OCI-LY7 (cell line): ENCODE measurements at regions not wholly inside any gene's neighbourhood (a gene's known extent, or its start where the extent isn't known, plus 50 kb on each side); places are given as distances from the start of the nearest gene placed in this dataset.
A peak's percentile ranks its signal among the peaks of the same experiment; 100 is the strongest.

Source experiments
- BruUV-seq: library from RNA; stranded (reverse); fragments of 400-500 nt; replicated peaks from 2 replicates; lab custom pipeline; 2021; lab: Mats Ljungman, UMichigan
- CTCF ChIA-PET: fragments of 300-600 bp; sonication (Branson Sonifier 250); formaldehyde crosslinking; loops from one replicate; lab custom pipeline; 2022; ENCODE audit warnings: antibody characterized with exemption; ENCODE audit not compliant: unreplicated experiment; lab: Charles Lee
- POLR2A ChIA-PET: fragments of 300-600 bp; sonication (Branson Sonifier 250); formaldehyde crosslinking; loops from one replicate; lab custom pipeline; 2022; ENCODE audit warnings: antibody characterized with exemption; lab: Charles Lee
- DNase-seq: peaks from one replicate; pipeline ENCODE4 v3.0.0-alpha.2; 2015; ENCODE audit warnings: low spot score
- H2AFZ ChIP-seq: fragments of 200-600 bp; sonication (generic), shearing (Covaris generic); 2 replicates; pipeline ENCODE4 v1.6.1; 2014; ENCODE audit warnings: mild to moderate bottlenecking, antibody characterized with exemption, low read length, moderate library complexity
- H3K27ac ChIP-seq: fragments of 200-600 bp; sonication (generic); 2 replicates; pipeline ENCODE4 v1.5.1; 2014; ENCODE audit warnings: mixed run types, low read depth, mild to moderate bottlenecking, moderate library complexity, low read length, inconsistent platforms; ENCODE audit not compliant: poor library complexity, severe bottlenecking
- H3K36me3 ChIP-seq: fragments of 200-600 bp; sonication (generic); 2 replicates; pipeline ENCODE4 v1.6.1; 2014; ENCODE audit warnings: mild to moderate bottlenecking, antibody characterized with exemption, low read length, moderate library complexity, mixed read lengths; ENCODE audit not compliant: insufficient read depth
- H3K4me1 ChIP-seq: fragments of 200-600 bp; sonication (generic); 2 replicates; pipeline ENCODE4 v1.5.1; 2014; ENCODE audit warnings: mild to moderate bottlenecking, low read length; ENCODE audit not compliant: insufficient read depth, poor library complexity, severe bottlenecking
- H3K4me2 ChIP-seq: fragments of 200-600 bp; sonication (generic); 2 replicates; pipeline ENCODE4 v1.6.1; 2014; ENCODE audit warnings: mild to moderate bottlenecking, low read length
- H3K4me3 ChIP-seq: fragments of 200-600 bp; sonication (generic); 2 replicates; pipeline ENCODE4 v1.5.1; 2014; ENCODE audit warnings: mild to moderate bottlenecking, low read depth, low read length; ENCODE audit not compliant: poor library complexity, severe bottlenecking
- H3K79me2 ChIP-seq: fragments of 200-600 bp; sonication (generic); 2 replicates; pipeline ENCODE4 v1.6.1; 2016; ENCODE audit warnings: low read depth, mild to moderate bottlenecking, low read length, moderate library complexity, mixed read lengths; ENCODE audit not compliant: insufficient read depth
- H3K9me2 ChIP-seq: fragments of 200-600 bp; sonication (generic); 2 replicates; pipeline ENCODE4 v1.6.1; 2016; ENCODE audit warnings: mild to moderate bottlenecking, low read length, mixed read lengths; ENCODE audit not compliant: insufficient read depth
- H3K9me3 ChIP-seq: fragments of 200-600 bp; sonication (generic); 2 replicates; pipeline ENCODE4 v1.6.1; 2014; ENCODE audit warnings: mild to moderate bottlenecking, mixed run types, low read length, mixed read lengths
- H4K20me1 ChIP-seq: fragments of 200-600 bp; sonication (generic); 2 replicates; pipeline ENCODE4 v1.6.1; 2014; ENCODE audit warnings: mild to moderate bottlenecking, antibody characterized with exemption, low read length, moderate library complexity, mixed read lengths; ENCODE audit not compliant: insufficient read depth
- EZH2phosphoT487 ChIP-seq: fragments of 200-600 bp; sonication (generic); IDR thresholded peaks from 2 replicates; pipeline ENCODE4 v1.6.1; 2018; ENCODE audit warnings: low read depth, borderline replicate concordance, mild to moderate bottlenecking, mixed run types, antibody characterized with exemption, low read length, moderate library complexity, mixed read lengths
- intact Hi-C: fragments of 100-400 bp; cut with micrococcal nuclease; formaldehyde crosslinking; loops from one replicate; pipeline ENCODE4 v1.10.0; 2022; ENCODE audit not compliant: unreplicated experiment
- TF ChIP-seq, protein P1 (sequence below): fragments of 200-600 bp; sonication (generic); conservative IDR thresholded peaks from 2 replicates; pipeline ENCODE4 v1.5.1; 2014; ENCODE audit warnings: mild to moderate bottlenecking, antibody characterized with exemption, low read length, moderate library complexity, mixed read lengths

DNA sequence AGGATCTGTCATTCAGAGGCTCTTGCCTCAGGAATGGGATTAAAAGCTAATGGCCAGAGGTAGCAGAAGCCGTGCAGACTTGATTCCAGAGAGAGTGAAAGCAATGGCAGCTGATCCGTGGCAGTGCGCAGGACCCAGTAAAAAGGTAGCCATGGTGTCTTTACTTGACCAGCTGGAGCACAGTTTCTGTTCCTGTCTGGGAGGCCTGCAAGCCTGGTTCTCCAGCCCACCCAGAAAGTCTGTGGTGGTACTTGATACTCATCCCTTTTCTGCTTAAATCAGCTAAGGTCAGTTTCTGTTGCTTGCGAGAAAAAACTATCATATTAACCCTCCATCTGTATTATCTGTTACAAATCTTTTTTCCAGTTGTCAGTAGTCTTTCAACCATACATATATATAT lies 86.7 kb downstream of the RPS6KA4 start:
- no peaks in the 10 kb centered on the region for H4K20me1 ChIP-seq
- no peak overlapping the region for H2AFZ ChIP-seq
- H3K9me2 ChIP-seq: no peaks in the 10 kb centered on the region
- BruUV-seq: no TSS peak
- H3K9me3 ChIP-seq: no peaks in the 10 kb centered on the region
- no peak overlapping the region for H3K4me2 ChIP-seq
- no peak overlapping the region for H3K4me3 ChIP-seq
- peaks cover 28% of the 10 kb centered on the region for H3K4me1 ChIP-seq
- CTCF ChIA-PET: no interaction called here
- POLR2A ChIA-PET: no interaction called here
- no peaks in the 10 kb centered on the region for H3K79me2 ChIP-seq
- no peaks in the 10 kb centered on the region for H3K36me3 ChIP-seq
- TF ChIP-seq, protein P1, sequence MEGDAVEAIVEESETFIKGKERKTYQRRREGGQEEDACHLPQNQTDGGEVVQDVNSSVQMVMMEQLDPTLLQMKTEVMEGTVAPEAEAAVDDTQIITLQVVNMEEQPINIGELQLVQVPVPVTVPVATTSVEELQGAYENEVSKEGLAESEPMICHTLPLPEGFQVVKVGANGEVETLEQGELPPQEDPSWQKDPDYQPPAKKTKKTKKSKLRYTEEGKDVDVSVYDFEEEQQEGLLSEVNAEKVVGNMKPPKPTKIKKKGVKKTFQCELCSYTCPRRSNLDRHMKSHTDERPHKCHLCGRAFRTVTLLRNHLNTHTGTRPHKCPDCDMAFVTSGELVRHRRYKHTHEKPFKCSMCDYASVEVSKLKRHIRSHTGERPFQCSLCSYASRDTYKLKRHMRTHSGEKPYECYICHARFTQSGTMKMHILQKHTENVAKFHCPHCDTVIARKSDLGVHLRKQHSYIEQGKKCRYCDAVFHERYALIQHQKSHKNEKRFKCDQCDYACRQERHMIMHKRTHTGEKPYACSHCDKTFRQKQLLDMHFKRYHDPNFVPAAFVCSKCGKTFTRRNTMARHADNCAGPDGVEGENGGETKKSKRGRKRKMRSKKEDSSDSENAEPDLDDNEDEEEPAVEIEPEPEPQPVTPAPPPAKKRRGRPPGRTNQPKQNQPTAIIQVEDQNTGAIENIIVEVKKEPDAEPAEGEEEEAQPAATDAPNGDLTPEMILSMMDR: no peak
- no peak for TF ChIP-seq EZH2phosphoT487
- DNase-seq: no peak
- intact Hi-C loops: no loop called here
- no peak overlapping the region for H3K27ac ChIP-seq

DNA sequence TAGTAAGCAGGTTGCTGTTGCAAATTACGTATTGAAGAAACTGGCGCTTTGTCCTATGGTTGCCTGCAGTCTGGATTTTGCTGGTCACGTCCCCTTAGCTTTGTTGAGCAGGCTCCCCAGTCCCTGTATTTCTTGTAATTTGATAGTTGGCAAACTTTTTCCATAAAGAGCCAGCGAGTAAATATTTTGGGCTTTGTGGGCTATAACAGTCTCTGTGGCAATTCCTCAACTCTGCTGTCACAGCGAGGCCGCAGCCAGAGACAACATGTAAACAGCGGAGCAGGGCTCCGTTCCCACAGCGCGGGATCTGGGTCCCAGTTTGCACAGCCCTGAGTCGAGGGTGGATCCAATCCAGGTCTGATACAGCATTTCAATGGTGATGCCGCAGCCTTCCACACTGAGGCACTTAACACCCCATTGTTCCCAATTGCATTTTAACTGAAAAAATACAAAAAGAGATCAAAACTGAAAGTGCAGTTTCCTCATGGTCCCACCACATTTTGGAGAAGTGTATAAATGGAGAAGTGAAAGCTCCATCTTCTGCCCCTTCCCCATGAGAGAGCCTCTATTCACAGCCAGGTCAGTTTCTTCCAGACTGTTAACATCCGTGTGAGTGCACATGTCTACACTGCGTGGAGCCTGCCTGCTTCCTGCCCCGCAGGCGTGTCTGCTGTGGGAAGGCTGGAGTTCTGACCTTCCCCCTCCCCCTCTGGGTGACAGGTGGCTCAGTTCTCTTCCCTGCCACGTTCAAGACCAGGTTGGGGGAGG lies 89.1 kb downstream of the RPS6KA4 start:
- Histone ChIP-seq H4K20me1 (no peaks in the 10 kb centered on the region), H3K4me3 (peak overlapping the region; percentile 56), H2AFZ (peak overlapping the region; percentile 85), H3K4me2 (peak overlapping the region; percentile 86), H3K9me2 (no peaks in the 10 kb centered on the region), H3K27ac (peak overlapping the region; percentile 56), H3K36me3 (no peaks in the 10 kb centered on the region), H3K4me1 (peaks cover 22% of the 10 kb centered on the region), H3K9me3 (no peaks in the 10 kb centered on the region), H3K79me2 (no peaks in the 10 kb centered on the region)
- BruUV-seq: no TSS peak
- ChIA-PET CTCF (interaction anchor here (1.2 to 1.8 kb wide), 2 partner anchors 8 to 203 kb away, joined by 3 to 9 read pairs; no protein-coding TSS in a partner anchor), POLR2A (no interaction called here)
- intact Hi-C loops: loop anchor here (2.0 kb wide), 1 partner anchor 205 kb away; no protein-coding TSS in a partner anchor
- peak; percentile 76 for DNase-seq
- TF ChIP-seq, protein P1: no peak
- TF ChIP-seq EZH2phosphoT487: no peak
